ENCODE measurements at regions not wholly inside any gene's neighbourhood (a gene's known extent, or its start where the extent isn't known, plus 50 kb on each side); places are given as distances from the start of the nearest gene placed in this dataset.
"Not testable (repeated sequence)": the region's sequence is repeated elsewhere in the genome, so short reads cannot be mapped to it uniquely, and the experiment has no call there.

- DNase-seq (ENCODE audit: low read depth, low spot score); intact Hi-C loops (cut with micrococcal nuclease); H3K36me3 ChIP-seq (ENCODE audit: control insufficient read depth in 1 of 2, insufficient read depth in 2 of 2, low read length in 2 of 2); H2AFZ ChIP-seq (ENCODE audit: low read depth, low read length, poor library complexity, severe bottlenecking); POLR2A ChIA-PET; H3K4me3 ChIP-seq (replicated peaks in 1 of 2; ENCODE audit: low read depth in 1 of 2, low read length in 2 of 2); H3K4me2 ChIP-seq (ENCODE audit: low read length); H3K9me2 ChIP-seq (ENCODE audit: insufficient read depth); CTCF ChIA-PET; H4K20me1 ChIP-seq (ENCODE audit: insufficient read depth); H3K9me3 ChIP-seq (ENCODE audit: control insufficient read depth in 1 of 2, insufficient read depth in 1 of 2, low read depth in 1 of 2, low read length in 2 of 2); H3K27ac ChIP-seq (ENCODE audit: low read depth, low read length); H3K4me1 ChIP-seq (ENCODE audit: control insufficient read depth in 1 of 2, insufficient read depth in 2 of 2, low read length in 2 of 2); H3K27me3 ChIP-seq (ENCODE audit: insufficient read depth, low read length); ATAC-seq; H3K79me2 ChIP-seq (ENCODE audit: insufficient read depth, low read length); RAD21 ChIA-PET (ENCODE audit: low non-redundant PET in 1 of 2, low total read pairs in 2 of 2, uncharacterized antibody in 2 of 2, unreplicated experiment in 2 of 2); BruUV-seq (replicated peaks); H3K9ac ChIP-seq (ENCODE audit: low read length): not testable (repeated sequence)
Observed at GRCh38 chr6:23854154-23854553, 271.9 kb upstream of the NRSN1 start.

GRCh38 chr6:23855497-23856116, 270.4 kb upstream of the NRSN1 start:
- DNase-seq (ENCODE audit: low read depth, low spot score) (no peak), ATAC-seq (no peak)
- Histone ChIP-seq H3K4me3 (replicated peaks in 1 of 2; ENCODE audit: low read depth in 1 of 2, low read length in 2 of 2) (no peak overlapping the region), H2AFZ (ENCODE audit: low read depth, low read length, poor library complexity, severe bottlenecking) (no peak overlapping the region), H3K27me3 (ENCODE audit: insufficient read depth, low read length) (no peaks in the 10 kb centered on the region), H3K9ac (ENCODE audit: low read length) (no peak overlapping the region), H3K79me2 (ENCODE audit: insufficient read depth, low read length) (no peaks in the 10 kb centered on the region), H3K4me1 (ENCODE audit: control insufficient read depth in 1 of 2, insufficient read depth in 2 of 2, low read length in 2 of 2) (no peaks in the 10 kb centered on the region), H3K9me2 (ENCODE audit: insufficient read depth) (no peaks in the 10 kb centered on the region), H3K9me3 (ENCODE audit: control insufficient read depth in 1 of 2, insufficient read depth in 1 of 2, low read depth in 1 of 2, low read length in 2 of 2) (no peaks in the 10 kb centered on the region; a peak in 1 of 4 replicates), H3K4me2 (ENCODE audit: low read length) (no peak overlapping the region), H4K20me1 (ENCODE audit: insufficient read depth) (no peaks in the 10 kb centered on the region), H3K27ac (ENCODE audit: low read depth, low read length) (no peak overlapping the region), H3K36me3 (ENCODE audit: control insufficient read depth in 1 of 2, insufficient read depth in 2 of 2, low read length in 2 of 2) (no peaks in the 10 kb centered on the region)
- POLR2A ChIA-PET, result no interaction called here
- BruUV-seq (replicated peaks), result no TSS peak
- intact Hi-C loops (cut with micrococcal nuclease), result no loop called here
- CTCF ChIA-PET, result no interaction called here
- TF ChIP-seq ZFX (IDR thresholded peaks at IDR 0.05), result no peak
- TF ChIP-seq POLR2AphosphoS5 (IDR thresholded peaks at IDR 0.05; ENCODE audit: low read depth, low read length), result no peak
- no peak for TF ChIP-seq EZH2 (IDR thresholded peaks at IDR 0.05)
- TF ChIP-seq, protein P1, sequence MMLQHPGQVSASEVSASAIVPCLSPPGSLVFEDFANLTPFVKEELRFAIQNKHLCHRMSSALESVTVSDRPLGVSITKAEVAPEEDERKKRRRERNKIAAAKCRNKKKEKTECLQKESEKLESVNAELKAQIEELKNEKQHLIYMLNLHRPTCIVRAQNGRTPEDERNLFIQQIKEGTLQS (IDR thresholded peaks at IDR 0.05), result no peak
- no peak for TF ChIP-seq SIN3A (IDR thresholded peaks at IDR 0.05; ENCODE audit: low read depth)
- no peak for TF ChIP-seq JUND (IDR thresholded peaks at IDR 0.05)
- TF ChIP-seq CEBPB (IDR thresholded peaks at IDR 0.05; ENCODE audit: low read depth), result no peak
- TF ChIP-seq POLR2A (IDR thresholded peaks at IDR 0.05; ENCODE audit: borderline replicate concordance, extremely low read depth, insufficient read depth, insufficient read length), result no peak
- TF ChIP-seq, protein P2, sequence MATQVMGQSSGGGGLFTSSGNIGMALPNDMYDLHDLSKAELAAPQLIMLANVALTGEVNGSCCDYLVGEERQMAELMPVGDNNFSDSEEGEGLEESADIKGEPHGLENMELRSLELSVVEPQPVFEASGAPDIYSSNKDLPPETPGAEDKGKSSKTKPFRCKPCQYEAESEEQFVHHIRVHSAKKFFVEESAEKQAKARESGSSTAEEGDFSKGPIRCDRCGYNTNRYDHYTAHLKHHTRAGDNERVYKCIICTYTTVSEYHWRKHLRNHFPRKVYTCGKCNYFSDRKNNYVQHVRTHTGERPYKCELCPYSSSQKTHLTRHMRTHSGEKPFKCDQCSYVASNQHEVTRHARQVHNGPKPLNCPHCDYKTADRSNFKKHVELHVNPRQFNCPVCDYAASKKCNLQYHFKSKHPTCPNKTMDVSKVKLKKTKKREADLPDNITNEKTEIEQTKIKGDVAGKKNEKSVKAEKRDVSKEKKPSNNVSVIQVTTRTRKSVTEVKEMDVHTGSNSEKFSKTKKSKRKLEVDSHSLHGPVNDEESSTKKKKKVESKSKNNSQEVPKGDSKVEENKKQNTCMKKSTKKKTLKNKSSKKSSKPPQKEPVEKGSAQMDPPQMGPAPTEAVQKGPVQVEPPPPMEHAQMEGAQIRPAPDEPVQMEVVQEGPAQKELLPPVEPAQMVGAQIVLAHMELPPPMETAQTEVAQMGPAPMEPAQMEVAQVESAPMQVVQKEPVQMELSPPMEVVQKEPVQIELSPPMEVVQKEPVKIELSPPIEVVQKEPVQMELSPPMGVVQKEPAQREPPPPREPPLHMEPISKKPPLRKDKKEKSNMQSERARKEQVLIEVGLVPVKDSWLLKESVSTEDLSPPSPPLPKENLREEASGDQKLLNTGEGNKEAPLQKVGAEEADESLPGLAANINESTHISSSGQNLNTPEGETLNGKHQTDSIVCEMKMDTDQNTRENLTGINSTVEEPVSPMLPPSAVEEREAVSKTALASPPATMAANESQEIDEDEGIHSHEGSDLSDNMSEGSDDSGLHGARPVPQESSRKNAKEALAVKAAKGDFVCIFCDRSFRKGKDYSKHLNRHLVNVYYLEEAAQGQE (IDR thresholded peaks at IDR 0.05; ENCODE audit: low read depth), result no peak
- TF ChIP-seq SRF (IDR thresholded peaks at IDR 0.05; ENCODE audit: low read depth), result no peak
- TF ChIP-seq ZBTB33 (IDR thresholded peaks at IDR 0.05; ENCODE audit: extremely low read depth, insufficient replicate concordance, low read length), result no peak
- TF ChIP-seq, protein P3, sequence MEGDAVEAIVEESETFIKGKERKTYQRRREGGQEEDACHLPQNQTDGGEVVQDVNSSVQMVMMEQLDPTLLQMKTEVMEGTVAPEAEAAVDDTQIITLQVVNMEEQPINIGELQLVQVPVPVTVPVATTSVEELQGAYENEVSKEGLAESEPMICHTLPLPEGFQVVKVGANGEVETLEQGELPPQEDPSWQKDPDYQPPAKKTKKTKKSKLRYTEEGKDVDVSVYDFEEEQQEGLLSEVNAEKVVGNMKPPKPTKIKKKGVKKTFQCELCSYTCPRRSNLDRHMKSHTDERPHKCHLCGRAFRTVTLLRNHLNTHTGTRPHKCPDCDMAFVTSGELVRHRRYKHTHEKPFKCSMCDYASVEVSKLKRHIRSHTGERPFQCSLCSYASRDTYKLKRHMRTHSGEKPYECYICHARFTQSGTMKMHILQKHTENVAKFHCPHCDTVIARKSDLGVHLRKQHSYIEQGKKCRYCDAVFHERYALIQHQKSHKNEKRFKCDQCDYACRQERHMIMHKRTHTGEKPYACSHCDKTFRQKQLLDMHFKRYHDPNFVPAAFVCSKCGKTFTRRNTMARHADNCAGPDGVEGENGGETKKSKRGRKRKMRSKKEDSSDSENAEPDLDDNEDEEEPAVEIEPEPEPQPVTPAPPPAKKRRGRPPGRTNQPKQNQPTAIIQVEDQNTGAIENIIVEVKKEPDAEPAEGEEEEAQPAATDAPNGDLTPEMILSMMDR (IDR thresholded peaks at IDR 0.05 in 2 of 3, conservative IDR thresholded peaks at IDR 0.05 in 1 of 3; ENCODE audit: borderline replicate concordance in 1 of 3, insufficient read depth in 1 of 3, low read depth in 2 of 3, low read length in 2 of 3), result no peak
- RAD21 ChIA-PET (ENCODE audit: low non-redundant PET in 1 of 2, low total read pairs in 2 of 2, uncharacterized antibody in 2 of 2, unreplicated experiment in 2 of 2), result no interaction called here
